HG03520 (cell line): ENCODE measurements at regions not wholly inside any gene's neighbourhood (a gene's known extent, or its start where the extent isn't known, plus 50 kb on each side); places are given as distances from the start of the nearest gene placed in this dataset.

Source experiments
- ATAC-seq: cut with Tn5 transposase; IDR thresholded peaks from one replicate; pipeline ENCODE4 v1.9.1; 2021; ENCODE audit warnings: mild to moderate bottlenecking, moderate library complexity; ENCODE audit not compliant: unreplicated experiment

DNA sequence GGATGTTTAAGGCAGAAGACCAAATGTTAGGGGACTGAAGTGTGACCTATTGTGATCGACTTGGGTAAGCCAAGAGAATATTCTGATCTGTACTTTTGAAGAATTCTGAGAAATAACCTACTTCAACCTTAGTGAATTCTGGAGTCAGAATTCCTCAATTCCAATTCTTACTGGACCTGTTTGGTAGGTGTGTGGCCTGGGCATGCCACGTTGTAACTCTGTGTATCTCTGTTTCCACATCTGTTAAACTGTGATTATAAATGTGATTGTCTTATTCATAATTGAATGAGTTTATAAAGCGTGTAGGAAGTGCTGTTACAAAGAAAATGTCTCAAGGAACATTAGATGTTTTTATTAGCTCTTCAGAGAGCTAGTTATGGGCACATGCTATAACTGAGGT lies 64.5 kb downstream of the TUSC1 start:
- no peak for ATAC-seq

DNA sequence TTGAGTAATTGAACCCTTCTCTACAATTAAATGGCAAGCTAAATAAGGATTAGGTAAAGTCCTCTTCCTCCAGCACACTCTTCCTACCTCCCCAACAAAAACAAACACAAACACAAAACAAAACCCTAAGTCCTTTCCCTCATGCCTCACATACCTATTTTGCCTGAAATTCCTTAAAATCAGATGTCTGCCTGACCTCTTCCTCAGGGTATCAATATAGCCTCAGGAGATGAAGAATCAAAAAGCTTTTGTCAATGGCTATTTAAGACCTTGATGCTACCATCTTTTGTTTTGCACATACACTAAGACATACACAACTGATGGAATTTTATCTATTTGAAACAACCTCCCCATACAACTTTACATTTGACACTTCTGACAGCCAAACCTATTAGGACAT lies 75.1 kb downstream of the TUSC1 start:
- no peak for ATAC-seq

DNA sequence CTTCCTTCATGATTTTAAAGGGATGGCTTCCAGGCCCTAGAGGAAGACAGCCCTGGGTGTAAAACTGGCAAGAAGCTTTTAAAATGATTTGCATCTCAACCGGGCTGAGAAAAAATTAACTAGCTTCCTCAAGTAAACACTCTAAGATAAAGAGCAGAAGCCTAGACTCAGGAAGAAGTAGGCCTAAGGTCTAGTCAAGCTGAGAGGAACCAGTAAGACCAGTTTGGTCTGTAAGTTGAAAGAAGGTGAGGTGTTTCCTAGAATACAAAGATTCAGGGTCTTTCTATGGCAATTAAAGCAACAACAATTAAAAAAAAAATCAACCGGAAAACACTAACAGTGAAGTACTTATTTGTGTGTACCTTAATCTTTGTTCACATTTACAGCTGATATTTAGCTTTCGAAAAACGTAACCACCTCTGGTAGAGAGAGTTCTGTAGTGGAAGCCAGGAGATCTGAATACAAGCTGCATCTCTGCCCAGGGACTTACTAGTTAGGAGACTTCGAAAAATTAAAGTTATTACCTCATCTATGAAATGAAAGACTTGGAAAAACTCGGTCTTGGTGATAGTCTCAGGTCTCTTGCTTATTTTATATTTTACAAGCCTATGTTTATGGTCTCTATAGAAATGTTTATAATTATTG lies 75.7 kb downstream of the TUSC1 start:
- no peak for ATAC-seq

DNA sequence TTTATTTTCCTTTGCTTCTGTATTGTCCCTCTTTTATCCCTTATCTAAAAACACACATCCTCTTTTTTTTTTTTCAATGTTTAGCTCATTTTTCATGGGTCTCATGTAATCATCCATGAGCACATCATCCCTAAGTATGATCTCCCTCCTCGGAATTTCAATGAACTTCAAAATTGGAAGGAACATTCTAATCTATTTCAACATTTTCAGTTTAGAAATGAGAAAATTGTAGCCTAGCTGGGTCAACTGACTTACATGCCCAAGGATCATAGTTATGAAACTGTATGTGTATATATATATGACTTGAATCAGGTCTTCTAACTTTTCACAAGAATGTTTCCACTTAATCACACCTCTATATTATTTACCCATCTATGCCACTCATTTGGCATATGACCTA lies 77.7 kb downstream of the TUSC1 start:
- no peak for ATAC-seq

DNA sequence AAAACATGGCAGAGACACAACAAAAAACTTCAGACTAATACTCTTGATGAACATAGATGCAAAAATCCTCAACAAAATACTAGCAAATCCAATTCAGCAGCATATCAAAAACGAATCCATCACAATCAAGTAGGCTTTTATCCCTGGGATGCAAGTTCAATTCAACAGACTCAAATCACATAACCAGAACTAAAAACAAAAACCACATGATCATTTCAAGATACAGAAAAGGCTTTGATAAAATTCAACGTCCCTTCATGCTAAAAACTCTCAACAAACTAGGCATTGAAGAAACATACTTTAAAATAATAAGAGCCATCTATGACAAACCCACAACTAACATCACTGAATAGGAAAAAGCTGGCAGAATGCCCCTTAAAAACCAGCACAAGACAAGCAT lies 93.6 kb downstream of the TUSC1 start:
- no peak for ATAC-seq

DNA sequence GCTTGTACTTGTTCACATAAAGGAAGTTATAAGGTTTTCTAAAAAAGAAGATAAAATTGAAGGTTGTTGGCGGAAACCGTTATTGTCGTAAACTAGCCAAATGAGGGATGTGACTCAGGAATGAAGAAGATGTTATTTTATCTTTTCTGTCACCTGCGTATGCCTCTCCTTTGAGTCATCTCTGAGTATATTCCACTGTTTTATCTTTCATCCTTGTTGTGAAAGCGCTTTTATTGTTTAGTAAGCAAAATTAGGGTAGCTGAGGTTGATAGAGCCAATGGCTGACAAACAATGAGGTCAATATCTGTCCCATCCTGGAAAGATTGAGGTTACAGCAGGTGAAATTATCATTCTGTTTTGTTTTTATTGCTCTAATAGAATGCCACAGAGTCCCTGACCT lies 105.0 kb downstream of the TUSC1 start:
- no peak for ATAC-seq

DNA sequence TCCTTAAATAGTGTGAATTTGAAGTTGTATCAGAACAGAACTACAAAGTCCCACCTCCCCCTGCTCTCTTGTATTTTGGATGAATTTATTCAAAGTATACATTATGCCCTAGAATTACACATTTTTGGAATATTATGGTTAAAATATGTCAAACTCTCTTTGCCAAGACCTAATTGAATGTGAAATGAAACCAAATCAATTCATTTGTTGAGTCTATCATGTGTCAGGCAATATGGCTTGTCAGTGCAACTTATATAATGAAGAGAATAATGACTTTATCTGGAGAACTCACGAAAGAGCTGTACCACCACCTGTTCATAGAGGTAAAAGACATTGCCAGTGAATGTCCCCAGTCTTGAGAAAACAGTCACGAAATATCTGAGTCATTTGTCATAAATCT lies 106.8 kb downstream of the TUSC1 start:
- ATAC-seq, result no peak

DNA sequence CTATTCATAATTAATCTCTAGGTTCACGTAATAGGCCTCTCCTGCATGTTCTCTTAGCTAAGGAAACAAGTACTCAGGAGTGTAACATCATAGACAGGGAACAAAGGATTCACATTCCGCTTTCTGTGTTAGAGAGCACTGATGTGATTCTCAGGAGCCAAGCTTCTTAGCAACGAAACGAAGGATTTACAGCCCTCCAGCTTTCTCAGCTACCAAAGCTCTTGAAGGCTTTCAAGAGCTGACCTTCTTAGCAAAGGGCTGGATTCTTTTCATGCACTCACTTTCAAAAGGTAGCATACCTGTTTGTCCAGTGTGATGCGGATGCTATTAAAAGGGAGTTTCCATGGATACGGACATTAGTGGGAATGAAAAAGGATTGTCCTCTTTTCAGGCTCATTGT lies 107.4 kb downstream of the TUSC1 start:
- ATAC-seq, result no peak

DNA sequence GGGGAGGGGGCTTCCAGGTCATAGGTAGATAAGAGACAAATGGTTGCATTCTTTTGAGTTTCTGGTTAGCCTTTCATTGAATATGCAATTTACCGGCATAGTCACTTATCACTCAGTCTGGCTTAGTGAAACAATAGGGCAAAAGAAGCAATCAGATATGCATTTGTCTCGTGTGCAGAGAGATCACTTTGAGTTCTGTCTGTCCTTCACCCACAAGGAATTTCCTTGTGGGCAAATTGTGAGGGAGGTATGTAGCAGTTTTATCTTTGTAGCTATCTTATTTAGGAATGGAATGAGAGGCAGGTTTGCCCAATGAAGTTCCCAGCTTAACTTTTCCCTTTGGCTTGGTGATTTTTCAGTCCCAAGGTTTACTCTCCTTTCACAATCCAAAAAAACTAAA lies 116.1 kb downstream of the TUSC1 start:
- ATAC-seq, result no peak

DNA sequence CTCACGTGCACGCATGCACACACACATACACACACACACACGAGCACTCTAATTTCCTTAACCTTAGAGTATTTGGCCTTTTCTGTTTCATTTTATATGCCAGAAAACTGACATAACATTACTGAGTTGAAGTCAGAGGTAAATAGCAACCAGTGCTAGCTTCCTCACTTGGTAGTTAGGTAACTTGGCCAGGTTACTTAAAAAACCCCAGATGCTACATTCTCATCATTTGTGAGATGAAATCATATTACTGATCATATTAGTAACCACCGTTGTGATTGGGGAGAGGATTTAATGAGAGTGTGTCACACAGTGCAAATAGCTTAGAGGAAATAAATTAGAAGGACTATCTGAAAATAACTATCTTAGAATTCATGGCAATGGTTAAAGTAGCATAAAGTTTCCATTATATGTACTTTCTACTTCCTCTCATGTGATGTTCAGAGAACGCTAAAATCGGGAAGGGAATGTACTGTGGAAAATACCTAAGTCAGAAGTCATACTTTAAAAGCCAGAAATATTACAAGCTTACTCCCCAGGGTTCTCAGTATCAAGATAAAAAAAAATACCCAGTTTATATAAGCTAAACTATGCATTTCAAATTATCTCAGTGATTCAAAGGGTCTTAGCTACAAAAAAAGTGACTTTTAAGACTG lies 120.5 kb downstream of the TUSC1 start:
- no peak for ATAC-seq

DNA sequence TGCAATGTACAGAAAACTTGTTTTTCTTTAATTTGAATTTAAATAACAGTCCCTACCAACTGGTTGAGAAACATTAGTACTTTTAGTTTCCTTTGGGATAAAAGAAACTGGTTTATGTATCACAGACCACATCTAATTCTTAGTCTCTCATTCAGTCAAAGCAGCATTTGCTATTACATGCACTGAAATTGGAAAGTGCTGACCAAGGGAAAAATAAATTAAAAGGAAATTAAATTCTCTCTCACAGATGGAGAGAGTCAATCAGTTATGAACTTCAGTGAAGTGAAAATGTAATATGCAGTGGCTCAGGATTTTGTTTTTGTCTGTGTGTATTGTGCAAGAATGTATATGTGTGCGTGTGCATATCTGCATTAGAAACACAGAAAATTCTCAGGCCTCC lies 121.7 kb downstream of the TUSC1 start:
- no peak for ATAC-seq

DNA sequence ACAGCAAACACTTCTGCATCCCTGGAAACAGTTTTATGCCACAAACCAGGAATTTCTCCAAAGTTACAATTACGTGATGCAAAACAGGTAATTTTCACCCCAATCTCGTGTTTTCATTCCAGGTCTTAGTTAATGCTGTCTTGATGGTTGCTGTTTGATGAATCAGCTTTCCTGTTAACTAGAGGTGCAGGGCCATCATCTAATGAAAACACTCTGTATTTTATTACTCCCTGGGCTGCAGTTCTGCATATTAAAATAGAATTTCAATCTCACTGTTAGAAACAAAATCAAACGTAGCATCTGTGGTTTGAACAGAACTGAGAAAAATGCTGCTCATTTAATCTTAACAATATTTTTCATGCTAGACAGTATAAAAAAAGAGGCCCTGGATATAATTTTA lies 129.4 kb downstream of the TUSC1 start:
- ATAC-seq, result no peak

DNA sequence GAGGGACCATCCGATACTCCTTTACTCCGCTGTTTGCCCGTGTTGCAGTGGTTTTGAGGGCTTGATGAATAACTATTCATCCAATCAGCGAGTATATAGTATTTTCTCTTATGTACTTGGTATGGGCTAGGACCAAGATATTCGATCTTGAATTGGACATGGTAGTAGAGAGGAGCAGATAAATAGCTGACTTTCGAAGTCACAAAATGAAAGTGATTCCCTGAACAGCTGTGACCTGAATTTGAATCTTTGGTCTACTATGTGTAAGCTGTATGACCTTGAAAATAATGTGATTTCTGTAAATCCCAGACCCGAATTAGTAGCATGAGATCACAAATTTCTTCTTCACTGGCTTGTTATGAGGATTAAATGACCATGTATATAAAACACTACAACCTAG lies 134.4 kb downstream of the TUSC1 start:
- no peak for ATAC-seq

DNA sequence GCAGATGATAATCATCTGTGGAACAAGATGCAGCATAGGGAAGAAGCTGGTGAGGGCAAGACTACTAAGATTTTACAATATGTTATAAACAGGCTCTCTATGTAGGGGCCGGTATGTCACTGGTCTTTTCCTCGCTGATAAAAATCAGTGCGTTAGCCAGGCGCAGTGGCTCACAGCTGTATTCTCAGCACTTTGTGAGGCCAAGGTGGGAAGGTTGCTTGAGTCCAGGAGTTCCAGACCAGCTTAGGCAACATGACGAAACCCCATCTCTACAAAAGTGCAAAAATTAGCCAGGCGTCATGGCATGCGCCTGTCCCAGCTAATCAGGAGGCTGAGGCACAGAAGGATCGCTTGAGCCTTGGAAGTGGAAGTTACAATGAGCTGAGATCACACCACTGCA lies 135.9 kb downstream of the TUSC1 start:
- ATAC-seq, result no peak

DNA sequence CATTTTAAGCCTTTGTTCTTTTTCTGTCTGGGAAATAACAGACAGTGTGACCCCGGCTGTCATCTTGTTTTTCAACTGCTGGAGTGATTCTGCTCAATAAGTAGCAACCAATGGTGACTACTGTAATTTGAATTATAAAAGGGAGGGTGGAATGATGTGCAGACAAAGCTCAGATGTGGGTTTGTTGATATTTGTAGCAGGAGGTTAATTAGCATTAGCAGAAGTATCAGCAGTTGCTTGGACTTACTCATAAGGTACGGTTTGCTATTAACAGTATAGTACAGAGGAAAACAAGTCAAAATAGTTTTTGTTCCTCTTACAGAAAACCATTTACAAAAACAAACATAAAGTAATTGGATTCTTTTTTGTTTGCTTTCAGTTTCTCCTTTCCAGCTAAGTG lies 140.4 kb downstream of the TUSC1 start:
- ATAC-seq, result no peak

DNA sequence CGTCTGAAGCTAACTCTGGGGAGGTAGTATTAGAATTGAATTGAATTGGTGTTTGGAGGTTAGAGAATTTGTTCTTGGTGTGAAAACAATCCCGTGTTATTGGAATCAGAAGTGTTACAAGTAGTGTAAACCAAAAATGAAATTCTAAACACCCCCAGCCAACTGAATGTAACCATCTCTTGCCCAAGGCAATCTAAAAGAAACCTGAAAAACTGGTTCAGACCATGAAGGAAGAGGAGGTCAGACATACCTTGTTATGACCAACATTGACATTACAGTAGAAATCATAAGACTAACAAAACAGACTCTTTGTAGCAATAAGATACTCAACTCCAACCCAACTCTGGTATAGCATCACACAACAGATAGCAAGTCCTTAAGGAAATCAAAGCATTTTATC lies 159.0 kb downstream of the TUSC1 start:
- ATAC-seq, result no peak

DNA sequence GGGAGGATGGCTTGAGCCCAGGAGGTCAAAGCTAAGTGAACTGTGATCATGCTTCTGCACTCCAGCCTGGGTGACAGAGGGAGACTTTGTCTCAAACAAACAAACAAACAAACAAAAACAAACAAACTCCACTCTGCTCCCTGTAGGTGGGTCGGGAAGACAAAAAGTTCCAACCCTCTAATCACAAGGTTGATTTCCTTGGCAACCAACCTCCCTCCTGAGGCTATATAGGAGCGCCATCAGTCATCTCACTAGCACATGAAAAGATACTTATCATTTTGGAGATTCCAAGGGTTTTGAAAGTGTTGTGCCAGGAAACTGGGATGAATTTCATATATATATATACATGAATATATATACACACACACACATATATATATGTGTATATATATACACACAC lies 160.5 kb downstream of the TUSC1 start:
- ATAC-seq, result no peak

DNA sequence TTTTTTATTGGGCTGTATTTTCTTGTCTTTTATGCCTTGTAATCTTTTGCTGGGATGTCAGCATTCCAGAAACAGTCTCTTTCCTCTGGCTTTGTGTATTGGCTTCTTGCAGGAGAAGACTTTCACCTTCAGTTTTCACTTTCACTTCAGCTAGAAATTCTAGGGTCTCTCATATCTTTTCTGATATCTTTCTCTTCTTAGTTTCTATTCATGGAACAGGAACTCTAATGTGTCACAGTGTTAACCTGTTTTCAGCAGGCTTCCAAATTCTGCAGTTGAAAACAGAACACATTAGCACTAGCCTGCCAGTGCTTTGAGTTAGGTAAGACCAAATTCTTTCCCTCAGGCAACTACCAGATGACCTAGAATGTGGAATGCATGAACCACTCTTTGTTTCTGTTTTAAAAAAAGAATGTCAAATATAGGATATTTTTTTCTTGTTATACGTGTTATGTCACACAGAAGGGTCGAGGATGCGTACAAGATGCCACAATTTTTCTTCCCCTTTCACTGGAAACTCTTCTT lies 164.7 kb downstream of the TUSC1 start:
- no peak for ATAC-seq

DNA sequence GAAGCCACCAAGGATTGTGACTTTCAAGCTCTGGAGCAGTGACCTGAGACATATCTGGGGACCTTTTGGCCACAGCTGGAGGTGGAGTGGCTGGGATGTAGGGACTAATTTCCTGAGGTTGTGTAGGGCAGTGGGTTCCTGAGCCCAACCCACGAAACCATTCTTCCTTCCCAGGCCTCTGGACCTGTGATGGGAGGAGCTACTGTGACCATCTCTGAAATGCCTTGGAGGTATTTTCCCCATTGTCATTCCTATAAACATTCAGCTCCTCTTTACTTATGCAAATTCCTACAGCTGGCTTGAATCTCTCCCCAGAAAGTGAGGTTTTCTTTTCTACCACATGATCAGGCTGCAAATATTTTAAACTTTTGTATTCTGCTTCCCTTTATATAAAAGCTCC lies 172.6 kb downstream of the TUSC1 start:
- ATAC-seq, result no peak

DNA sequence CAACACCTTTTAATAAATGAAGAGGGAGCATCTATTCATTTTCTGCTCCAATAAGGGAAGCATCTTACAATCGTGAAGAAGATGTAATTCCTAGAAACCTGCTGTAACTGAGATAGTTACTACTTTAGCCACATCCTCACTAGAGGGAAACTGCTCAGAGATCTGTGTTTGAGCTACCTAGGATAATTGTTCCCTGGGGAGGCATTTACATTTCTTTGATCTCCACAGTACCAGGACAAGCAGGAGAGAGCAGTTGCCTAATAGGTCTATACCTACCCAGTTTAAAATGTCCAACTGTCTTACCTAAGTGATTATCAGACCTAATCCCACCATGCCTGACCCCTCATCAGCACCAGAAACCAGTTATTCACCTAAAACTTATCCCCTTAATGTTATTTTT lies 196.9 kb downstream of the TUSC1 start:
- ATAC-seq, result no peak

DNA sequence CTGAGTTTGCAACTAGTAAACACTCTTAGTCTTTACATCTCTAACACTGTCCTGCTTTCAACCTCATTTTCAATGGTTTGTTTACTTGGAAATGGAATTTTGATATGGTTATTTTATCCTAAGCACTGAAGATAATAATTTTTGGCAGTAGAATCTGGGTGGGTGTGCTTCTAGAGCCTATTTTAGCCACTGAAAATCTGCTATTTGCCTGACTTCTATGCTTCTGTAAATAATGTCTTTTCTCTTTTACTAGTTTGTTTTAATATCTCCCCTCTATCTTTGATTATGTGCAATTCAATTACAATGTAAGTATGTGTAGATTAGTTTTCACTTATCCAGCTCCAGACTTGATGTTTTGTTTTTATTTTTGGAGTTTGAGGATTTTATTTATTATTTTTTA lies 197.5 kb downstream of the TUSC1 start:
- no peak for ATAC-seq

DNA sequence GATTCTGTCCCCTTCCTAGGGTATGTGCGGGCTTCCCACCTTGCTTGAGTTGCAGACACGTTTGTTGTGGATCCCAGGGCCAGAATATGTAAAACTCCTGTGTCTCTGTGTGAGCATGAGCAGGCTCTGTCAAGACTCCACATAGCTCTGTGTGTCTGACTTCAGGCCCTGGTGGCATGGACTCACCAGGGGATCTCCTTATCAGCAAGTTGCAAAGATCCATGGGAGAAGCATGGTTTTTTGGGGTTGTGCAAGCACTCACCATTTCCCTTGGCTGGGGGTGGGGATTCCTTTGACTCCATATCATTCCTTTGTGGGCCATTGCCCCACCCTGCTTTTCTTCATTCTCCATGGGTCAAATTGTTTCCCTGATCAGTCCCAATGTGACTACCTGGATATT lies 205.6 kb downstream of the TUSC1 start:
- ATAC-seq, result no peak

DNA sequence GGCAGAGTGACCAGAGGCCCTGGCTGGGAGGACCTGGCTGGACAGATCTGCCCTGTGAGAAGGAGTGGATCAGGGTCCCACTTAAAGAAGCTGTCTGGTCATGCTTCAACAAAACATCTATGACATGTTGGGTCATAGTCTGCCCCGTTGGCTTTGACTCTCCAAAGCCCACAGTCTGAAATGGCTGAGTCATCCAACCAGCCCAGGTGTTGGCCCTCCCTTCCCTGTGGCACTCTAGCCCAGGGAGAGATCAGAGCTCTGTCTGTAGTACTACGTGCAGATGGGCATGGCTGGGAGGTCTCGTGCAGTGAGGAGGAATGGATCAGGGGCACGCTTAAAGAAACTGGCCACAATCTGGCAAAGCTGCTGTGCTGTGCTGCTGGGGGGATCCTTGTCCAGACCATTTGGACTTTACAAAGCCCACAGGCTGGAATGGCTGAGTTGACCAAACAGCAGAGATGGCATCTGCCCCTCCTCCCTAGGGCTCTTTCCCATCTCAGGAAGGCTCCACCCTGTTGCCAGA lies 206.1 kb downstream of the TUSC1 start:
- ATAC-seq, result no peak
